HEK293 (cell line): ENCODE measurements at regions not wholly inside any gene's neighbourhood (a gene's known extent, or its start where the extent isn't known, plus 50 kb on each side); places are given as distances from the start of the nearest gene placed in this dataset.

Experiments used
- CTCF ChIP-seq: fragments of 450-650 bp; formaldehyde crosslinking; IDR thresholded peaks from 2 replicates; pipeline ENCODE4 v1.5.1; 2016; ENCODE audit warnings: missing biosample characterization, missing genetic modification characterization
- TCF7L2 ChIP-seq: IDR thresholded peaks from 2 replicates; pipeline ENCODE4 v1.6.1; 2011; ENCODE audit warnings: low read depth, mild to moderate bottlenecking, inconsistent platforms, low read length, moderate library complexity, borderline replicate concordance
- ZBTB7A ChIP-seq: fragments of 450-650 bp; formaldehyde crosslinking; IDR thresholded peaks from 2 replicates; pipeline ENCODE4 v1.5.1; 2016; ENCODE audit warnings: low read depth, missing biosample characterization, missing genetic modification characterization

- TF ChIP-seq ZBTB7A (tag by site-specific recombination) (no peak), TCF7L2 (no peak), CTCF (tag by site-specific recombination) (no peak)
These were observed 344.2 kb downstream of the BUD13 start for GRCh38 chr11:116428638-116428975.
